GM21360 (cell line): ENCODE measurements at regions not wholly inside any gene's neighbourhood (a gene's known extent, or its start where the extent isn't known, plus 50 kb on each side); places are given as distances from the start of the nearest gene placed in this dataset.

Experiments
- ATAC-seq: cut with Tn5 transposase; IDR thresholded peaks from one replicate; pipeline ENCODE4 v1.9.1; 2021; ENCODE audit warnings: mild to moderate bottlenecking, moderate library complexity; ENCODE audit not compliant: unreplicated experiment

DNA sequence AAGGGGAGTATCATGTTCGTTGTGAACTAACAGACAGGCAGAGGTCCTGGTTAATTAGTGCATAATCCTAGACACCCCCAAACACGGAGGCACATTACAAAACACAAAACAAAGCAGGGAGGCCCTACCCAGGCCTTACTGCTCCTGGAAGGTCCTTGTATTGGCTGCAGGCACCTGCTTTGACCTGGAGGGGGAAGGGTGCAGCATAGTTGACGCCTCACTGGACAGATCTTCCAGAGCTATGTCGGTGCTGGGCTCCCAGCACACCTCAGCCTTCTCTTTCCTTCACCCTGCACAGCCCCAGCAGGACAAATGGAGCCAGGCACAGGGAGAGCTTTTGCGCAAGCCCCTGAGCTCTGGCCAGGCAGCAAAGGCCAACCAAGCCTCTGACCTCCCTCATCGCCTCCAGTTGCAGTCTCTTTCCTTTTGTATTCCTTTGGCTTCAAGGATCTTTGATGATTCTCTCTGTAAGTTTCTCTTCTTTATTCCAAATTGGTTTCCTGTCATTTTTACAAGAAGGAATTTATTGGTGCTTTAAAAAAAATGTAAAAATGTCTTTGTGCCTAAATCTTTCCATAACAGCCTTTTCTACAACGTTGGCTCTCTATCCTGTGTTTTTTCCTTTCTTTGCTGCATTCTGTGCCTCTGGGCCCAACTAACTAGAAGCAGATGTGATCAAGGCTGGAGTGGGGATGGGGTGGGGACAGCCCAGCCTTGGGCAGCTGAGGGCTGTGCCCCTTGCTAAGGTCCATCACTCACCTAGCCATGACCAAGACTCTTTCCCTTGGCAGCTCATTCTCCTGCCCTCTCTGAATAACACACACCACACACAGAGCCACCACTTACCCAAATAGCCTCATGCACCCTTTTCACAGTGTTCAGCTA is 317.1 kb upstream of the NPVF start:
- no peak for ATAC-seq

DNA sequence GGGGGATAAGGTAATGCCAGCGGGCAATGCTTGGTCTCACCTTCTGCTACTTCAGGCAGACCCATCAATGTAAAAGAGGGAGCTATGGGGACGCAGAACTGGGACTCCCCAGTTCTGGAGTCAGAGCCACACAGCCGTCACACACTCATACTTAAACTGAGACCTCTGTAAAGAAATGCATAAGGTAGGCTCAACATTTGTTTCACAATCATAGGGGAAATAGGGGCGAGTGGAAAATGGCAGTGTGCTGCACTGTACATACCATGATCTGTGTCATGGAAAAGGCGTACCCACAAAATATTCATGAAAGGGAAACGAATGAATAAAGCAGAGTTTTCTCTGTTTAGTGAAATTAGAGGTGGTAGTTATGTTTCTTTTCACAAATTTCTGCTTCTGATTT is 318.0 kb upstream of the NPVF start:
- ATAC-seq, result no peak

DNA sequence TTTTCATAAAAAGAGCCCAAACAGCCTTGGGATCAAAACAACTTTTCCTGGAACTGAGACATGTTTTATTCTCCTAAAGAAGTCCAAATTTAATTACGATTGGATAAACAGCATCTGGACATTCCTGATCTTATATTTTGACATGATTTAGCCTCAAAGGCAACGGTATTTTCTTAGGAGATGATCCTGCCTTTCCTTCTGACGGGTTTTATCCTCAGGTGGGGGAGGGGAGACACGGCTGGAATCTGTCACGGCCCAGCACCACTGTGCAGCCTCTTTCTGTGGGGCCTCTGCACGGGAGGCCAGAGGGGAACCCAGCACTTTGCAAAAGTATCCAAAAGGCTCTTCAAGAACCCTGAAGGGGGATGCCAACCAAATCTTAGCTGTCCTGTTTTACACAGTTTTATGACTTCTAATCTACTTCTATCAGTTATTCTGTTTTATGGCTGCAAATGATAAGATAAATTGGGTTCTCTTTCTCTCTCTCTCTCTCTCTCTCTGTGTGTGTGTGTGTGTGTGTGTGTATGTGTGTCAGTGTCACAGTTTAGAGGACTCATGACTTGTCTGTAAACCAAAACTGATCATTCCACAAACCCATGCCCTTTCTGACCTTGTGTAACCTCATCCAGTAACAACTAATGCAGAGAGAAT is 321.1 kb upstream of the NPVF start:
- no peak for ATAC-seq

DNA sequence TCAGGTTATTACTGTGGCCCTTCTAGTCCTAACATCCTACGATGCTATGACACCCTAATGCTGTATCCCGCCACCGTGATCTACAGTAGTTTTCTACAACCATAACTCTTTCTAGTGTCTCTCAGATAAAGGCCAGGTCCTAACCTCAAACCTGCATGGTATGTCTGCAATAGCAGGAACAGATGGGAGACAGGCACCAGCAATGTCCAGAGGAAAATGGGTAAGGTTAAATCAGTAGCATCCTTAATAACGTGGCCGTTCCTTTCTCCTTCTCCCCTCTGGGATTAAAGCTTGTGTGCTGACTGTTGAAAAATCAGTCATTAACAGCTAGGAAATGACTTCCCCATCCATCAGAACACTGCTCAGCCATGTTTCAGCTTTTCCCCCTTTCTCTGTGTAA is 321.9 kb upstream of the NPVF start:
- ATAC-seq, result no peak

DNA sequence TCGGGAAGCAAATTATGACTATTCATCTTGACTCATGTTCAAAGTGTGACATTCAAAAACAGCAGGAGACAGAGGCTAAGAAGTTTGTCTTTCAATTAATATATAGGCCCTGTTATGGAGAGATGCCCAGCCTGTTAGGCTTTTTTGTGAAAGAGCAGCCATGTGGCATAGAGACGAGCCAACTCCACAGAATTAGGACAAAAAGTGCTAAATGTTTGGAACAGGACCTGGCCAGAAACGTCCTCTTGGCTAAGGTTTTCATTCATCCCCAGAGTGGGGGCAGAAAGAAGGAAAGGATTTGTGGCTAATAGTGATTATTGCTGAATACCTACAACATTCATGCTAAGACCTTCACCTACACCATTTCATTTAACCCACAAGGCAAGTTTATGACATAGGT is 324.7 kb upstream of the NPVF start:
- ATAC-seq, result no peak

DNA sequence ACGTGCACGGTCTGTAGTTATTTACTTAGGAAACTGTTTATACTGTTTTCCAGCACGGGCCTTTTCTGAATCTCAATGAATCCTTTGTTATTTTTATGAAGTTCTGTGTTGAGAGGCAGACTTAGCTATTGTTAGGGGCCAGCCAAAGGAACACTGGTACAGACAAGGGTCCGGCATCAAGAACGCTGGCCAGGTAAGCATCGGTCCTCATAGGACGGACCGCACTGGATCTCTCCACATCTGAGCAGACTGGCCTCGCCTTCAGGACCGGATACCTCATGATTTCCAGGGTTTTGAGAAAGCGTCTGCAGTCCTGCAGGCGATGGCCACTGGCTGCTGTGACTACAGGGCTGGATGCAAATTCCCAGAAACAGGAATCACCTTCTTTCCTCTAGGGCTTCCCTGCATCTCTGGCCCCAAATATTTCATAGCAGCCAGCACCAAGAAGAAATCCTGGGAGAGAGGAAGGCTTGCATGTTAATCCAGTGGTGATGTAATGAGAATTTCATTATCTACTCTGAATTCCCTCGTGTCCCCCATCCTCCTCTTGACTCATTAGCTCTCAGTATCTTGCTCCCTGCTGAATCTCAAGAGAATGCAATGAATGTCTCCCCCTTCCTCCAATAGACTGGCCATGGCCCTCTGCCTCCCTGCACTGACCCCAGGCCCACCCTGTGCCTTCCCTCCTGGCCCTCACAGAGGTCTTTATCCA is 325.4 kb upstream of the NPVF start:
- no peak for ATAC-seq

DNA sequence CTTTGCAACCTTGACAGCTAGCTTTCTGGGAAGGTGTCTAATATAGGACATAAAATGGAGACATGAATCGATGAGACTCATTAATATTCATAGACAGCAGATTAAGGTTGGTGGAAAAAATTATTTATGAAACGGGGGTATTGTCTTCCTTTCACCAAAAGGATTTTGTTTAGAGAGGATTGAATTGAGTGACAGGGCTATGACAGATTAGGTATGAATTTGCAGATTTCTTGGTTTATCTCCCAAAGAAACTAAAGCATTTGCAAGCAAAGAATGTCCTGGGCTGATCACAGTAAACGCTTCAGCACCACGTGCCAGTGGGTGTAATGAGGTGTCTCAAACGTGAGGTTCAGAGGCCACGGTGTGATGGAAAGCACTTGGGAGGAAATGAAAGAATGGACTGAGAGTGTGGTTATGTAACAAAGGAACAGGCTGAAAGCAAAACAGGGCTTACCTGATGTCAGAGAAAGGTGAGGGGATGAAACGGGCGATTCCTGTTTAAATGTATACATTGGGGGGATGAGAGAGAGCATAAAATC is 329.2 kb upstream of the NPVF start:
- no peak for ATAC-seq

DNA sequence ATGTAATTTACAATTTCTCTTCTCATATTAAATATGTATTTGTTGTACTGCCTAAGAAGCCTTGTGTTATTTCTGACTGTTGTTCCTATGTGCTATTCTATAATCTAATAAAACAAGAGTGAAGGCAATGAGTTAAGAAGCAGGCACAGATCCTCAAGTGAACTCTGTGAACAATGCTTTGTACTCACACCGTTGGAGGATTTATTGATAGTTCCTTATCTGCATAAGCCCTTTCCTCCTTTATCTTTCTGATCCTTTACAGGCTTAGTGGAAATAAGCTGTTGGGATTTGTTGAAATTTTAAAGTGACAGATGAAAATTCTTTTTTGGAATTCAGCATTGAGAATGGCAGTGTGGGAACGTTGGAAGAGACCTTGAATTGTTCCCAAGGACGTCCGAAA is 329.6 kb upstream of the NPVF start:
- no peak for ATAC-seq

DNA sequence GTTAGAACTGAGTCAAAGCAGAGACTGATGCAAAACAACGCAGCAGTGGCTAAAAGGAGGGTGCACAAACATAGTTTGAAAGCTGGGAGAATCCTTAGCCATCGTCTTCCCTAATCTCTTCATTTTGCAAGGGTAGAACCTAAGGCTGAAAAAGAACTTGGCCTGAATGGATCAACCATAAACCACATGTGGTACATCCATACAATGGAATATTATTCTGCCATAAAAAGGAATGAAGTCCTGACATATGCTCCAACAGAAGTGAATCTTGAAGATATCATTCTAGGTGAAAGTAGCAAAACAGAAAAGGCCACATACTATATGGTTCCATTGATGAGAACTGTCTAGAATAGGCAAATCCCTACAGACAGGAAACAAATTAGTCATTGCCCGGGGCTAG is 330.3 kb upstream of the NPVF start:
- no peak for ATAC-seq

DNA sequence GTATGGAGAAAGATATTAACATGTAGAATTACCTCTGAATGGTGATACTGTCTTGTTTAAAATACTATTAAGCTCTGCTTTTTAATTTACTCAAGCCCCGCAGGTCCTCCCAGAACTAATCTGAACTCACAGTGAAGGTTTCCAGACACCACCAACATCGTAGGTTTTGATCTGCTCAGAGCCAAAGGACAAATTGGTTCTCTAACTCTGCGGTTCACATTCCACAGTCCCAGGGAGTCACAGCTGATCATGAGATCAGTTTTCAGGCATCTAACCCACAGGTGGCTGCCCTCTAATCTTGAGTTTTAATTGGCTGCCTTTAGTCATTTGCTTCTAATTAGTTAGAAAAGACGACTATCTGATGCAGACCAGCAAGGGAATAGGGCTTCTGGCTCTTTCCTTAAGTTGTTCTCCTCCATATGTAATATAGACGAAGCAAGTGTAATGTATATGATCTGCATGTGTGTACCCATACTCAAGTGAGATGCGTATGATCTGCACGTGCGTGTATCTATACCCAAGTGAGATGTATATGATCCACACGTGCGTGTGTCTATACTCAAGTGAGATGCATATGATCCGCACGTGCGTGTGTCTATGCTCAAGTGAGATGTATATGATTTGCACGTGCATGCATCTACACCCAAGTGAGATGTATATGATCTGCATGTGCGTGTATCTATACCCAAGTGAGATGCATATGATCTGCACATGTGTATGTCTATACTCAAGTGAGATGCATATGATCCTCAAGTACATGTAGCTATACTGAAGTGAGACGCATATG is 331.5 kb upstream of the NPVF start:
- no peak for ATAC-seq

DNA sequence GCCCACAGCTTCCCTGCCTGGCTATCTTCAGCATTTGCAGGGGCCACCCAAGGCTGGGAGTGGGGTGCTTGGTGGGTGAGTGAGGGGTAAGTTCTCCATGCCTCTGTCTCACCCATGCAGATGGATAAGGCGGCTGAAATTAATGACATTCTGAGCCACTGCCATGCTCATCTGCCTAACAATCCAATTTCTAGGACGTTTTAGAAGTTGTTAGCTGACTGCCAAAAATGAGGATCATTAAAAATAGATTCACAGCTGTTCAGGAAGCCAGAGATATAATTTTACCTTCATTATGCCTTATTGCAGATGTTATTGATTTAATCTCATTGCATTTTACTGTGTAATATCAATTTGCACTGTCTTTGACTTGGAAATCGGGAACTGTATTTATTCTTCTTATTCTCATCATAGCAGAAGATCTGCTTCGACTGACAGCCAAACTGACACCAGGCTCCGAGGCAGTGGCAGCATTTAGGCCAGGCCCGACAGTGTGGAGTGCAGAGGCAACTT is 334.4 kb upstream of the NPVF start:
- ATAC-seq, result no peak

DNA sequence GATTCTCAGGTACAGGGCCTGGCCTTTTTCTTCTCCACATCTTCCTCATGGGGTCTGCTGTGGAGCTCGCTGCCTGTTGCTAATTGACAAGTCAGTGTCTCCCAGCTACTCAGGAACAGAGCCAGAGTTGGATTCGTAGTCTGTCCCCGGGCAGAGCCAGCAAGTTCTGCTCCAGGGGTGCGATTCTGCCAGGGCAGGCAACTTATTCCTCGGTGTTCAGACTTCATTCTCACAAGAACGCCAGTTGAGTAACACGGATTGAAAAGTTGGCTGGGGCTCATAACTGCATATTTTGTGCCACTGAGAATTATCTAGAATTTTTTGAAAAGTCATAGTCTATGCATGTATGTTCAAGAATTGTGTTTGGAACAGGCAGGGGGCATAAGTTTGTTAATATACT is 336.7 kb upstream of the NPVF start:
- no peak for ATAC-seq

DNA sequence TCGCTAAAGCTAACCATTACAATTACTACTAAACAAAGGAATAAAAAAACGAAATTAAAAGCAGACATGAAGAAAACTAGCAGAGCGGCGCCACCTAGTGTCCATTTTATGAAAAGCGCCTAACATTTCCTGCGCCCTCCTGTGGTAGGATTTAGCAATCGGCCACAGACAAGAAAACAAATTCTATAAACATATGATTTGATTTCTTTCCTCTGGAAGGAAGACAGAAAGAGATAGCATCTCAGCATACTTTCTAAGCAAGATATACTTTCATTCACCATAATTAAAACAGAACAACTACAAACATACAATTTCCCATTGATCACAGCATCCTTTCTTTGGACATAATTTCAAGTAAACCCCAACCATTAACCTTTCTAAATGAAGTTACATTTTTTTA is 337.7 kb upstream of the NPVF start:
- no peak for ATAC-seq

DNA sequence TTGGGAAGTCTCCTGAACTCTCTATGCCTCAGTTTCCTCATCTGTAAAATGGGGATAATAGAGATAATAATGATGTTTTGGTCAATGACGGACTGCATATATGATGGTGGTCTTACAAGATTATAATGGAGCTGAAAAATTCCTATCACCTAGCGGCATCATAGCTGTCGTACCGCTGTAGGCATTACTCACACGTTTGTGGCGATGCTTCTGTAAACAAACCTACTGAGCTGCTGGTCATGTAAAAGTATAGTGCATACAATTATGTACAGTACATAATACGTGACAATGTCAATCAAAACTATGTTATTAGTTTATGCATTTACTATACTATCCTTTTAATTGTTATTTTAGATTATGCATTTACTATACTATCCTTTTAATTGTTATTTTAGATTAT is 339.1 kb upstream of the NPVF start:
- ATAC-seq, result no peak

DNA sequence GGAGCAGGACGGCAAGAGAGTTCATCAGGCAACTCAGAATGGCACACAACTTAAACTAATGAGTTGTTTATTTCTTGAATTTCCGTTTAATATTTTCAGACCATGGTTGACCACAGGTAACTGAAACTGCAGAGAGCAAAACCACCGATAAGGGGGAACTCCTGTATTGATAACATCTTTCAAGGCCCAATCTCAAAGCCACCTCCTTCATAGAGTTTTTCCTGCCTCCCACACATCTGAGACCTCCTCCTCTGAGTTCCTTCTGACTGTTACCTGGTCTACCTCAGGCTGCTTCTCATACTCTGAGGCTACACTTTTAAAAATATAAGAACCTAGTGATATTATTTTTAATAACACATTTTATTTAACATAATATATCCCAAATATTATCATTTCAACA is 341.5 kb upstream of the NPVF start:
- ATAC-seq, result no peak

DNA sequence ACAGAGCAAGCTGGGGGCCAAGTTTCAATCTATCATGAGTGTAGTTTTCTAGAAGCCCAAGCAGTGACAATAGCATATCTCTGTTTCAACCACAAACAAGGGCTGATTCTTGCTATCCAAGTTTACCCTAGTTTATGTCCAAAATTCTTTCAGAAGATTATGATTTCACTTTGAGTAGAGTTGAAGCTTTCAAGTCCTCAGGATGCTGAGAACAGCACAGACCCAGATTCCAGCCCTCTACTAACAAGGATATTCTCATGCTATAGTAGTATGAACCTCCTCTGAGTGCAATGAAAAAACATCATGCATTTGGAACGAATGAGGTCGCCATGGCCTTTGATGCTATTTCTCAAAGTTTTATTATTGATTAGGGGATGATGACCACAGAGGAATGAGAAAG is 344.1 kb upstream of the NPVF start:
- no peak for ATAC-seq

DNA sequence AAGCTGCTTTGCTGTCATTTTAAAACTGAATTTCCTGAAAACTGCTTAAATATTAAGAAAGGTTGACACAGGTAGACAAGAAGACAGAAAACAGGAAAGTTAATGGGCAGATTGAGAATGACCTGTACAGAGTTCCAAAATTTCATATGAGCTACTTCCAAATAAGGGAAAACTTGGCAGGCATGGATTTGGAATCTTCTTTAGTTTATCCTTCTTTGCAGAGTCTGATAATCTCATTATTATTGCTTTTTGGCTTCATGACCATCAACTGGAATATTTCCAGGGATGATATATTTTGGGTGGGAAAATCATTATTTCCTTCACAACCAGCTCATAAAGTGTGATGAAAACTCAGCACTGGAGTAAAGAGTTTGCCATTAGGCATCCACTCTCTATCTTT is 346.5 kb upstream of the NPVF start:
- ATAC-seq, result no peak

DNA sequence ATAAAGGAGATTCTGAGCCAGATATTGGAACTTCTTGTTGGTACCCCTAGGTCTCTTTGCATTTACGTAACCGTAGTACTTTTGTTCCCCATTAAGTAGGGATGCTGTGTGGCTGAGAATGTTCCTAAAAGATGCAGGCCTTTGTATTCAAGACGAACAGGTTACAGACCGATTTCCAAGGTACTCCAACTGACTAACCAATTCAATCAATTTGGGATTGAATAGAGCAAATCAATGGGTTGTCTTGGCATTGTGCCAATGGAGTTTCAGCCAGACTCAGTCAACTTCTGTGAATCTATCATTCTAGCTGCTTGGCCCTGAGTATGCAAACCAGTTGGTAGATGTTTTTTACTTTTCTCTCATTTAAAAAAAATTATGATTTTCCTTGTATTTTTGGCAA is 347.3 kb upstream of the NPVF start:
- no peak for ATAC-seq

DNA sequence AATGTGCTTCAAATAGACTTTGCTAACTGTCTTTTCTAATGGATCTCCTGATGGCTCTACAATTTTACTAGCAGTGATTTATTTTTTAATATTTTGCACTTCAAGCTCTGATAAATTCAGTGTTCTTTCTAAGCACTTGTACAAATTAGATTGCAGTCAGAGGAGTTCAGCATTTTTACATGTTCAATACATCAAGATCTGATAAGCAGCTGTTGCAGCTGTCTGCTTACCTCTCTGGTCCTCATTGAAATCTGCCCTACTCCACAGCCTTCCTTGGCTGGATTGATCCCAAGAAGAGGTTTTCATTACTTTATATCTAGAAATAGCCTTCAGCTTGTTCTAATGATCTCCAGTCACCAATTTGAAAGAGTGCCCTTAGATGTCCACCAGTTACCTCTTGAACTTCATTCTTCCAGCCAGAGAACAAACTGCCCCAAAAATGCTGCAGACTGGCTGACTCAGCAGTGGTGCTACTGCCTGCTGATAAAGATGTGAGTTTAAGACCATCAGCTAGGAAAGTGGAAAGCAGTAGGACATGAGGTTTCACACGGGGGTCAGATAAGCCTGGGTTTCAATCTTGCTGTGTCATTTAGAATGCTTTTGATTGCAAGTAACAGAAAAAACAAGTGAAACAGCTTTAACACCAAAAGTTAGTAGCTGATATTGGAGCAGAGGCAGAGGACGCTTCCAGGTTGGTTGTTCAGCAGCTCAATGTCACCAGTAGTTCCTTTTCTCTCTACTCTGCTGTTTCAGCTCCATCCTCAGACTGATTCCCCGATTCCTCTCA is 350.9 kb upstream of the NPVF start:
- no peak for ATAC-seq

DNA sequence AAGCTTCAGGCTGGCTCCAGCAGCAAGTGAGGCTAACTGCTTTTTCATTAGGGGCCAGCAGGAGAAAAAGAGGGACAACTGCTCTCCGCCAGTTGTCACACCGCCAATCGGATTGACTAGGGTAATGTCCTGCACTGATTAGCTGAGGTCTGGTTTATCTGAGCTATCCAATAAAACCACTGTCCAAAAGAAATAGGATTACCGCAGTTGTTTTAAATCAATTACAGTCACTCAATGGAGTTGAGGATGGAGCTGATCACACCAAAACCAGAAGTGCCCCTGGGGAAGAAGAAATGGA is 351.4 kb upstream of the NPVF start:
- ATAC-seq, result no peak
